Stimulated activated naive B cell treated with anti-CD40 and anti-IgM and Interleukin-4, amounts not matched to agents 10 μg/mL and 1 μg/mL and 100 μg/mL, for 72 hours (primary cell): ENCODE measurements at regions not wholly inside any gene's neighbourhood (a gene's known extent, or its start where the extent isn't known, plus 50 kb on each side); places are given as distances from the start of the nearest gene placed in this dataset.
"Not testable (repeated sequence)": the region's sequence is repeated elsewhere in the genome, so short reads cannot be mapped to it uniquely, and the experiment has no call there.

ENCODE experiments used
- ATAC-seq, 2 donors: fragments of 150-1000 bp; cut with Tn5 transposase; replicated peaks; 2 replicates each; pipeline ENCODE4 v1.10.0; 2021; ENCODE audit warnings: moderate library complexity in 1 of 2
- DNase-seq: peaks from one replicate; pipeline ENCODE4 v3.0.0; 2021
- H3K27ac Mint-ChIP-seq: one replicate; pipeline ENCODE4 v1.8.0; 2022; ENCODE audit warnings: mild to moderate bottlenecking, mixed read lengths
- H3K27me3 Mint-ChIP-seq, 2 donors: one replicate each; pipeline ENCODE4 v1.8.0; 2022; ENCODE audit warnings: mixed read lengths in 2 of 2
- H3K36me3 Mint-ChIP-seq, 2 donors: one replicate each; pipeline ENCODE4 v1.8.0; 2022; ENCODE audit warnings: mixed read lengths in 2 of 2, mild to moderate bottlenecking in 1 of 2
- H3K4me1 Mint-ChIP-seq, 2 donors: one replicate each; pipeline ENCODE4 v1.8.0; 2022; ENCODE audit warnings: mixed read lengths in 2 of 2, mild to moderate bottlenecking in 1 of 2
- H3K4me3 Mint-ChIP-seq, 2 donors: one replicate each; pipeline ENCODE4 v1.8.0; 2022; ENCODE audit warnings: mild to moderate bottlenecking in 2 of 2, mixed read lengths in 2 of 2, moderate library complexity in 1 of 2
- H3K9me3 Mint-ChIP-seq, 2 donors: one replicate each; pipeline ENCODE4 v1.8.0; 2022; ENCODE audit warnings: mixed read lengths in 2 of 2, mild to moderate bottlenecking in 1 of 2

GRCh38 chr2:89849731-89850130 is 1158.3 kb downstream of the RPIA start:
- Mint-ChIP-seq H3K4me1 (peaks cover 4 to 7% of the 10 kb centered on the region in 2 donors), H3K27me3 (peaks cover 20 to 30% of the 10 kb centered on the region in 2 donors), H3K4me3 (no peak overlapping the region), H3K36me3 (no peaks in the 10 kb centered on the region), H3K27ac (no peak overlapping the region), H3K9me3 (no peaks in the 10 kb centered on the region)
- ATAC-seq (no peak), DNase-seq (no peak)

DNA sequence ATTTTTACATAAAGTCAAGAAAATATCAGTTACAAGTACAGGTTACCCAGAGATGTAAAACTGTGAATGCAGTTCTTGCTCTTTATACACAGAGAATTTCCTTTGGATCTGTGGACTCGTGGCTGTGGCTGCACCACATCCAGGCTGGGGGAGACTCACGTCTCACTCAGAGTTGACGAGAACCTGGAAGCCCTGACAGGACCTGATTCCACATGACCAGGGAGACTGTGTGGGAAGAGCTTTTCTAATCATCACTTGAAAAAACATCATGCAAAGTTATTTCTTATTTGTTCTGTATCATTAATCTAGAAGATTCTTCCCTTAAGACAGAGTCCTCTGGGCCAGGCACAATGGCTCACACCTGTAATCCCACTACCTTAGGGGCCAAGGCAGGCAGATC is 1159.0 kb downstream of the RPIA start:
- H3K36me3 Mint-ChIP-seq = no peaks in the 10 kb centered on the region
- no peak overlapping the region for H3K4me3 Mint-ChIP-seq
- ATAC-seq (no peak), DNase-seq (no peak)
- no peak overlapping the region for H3K27ac Mint-ChIP-seq
- no peaks in the 10 kb centered on the region for H3K9me3 Mint-ChIP-seq
- H3K27me3 Mint-ChIP-seq = peaks cover 20 to 30% of the 10 kb centered on the region in 2 donors
- peaks cover 4 to 7% of the 10 kb centered on the region in 2 donors for H3K4me1 Mint-ChIP-seq

DNA sequence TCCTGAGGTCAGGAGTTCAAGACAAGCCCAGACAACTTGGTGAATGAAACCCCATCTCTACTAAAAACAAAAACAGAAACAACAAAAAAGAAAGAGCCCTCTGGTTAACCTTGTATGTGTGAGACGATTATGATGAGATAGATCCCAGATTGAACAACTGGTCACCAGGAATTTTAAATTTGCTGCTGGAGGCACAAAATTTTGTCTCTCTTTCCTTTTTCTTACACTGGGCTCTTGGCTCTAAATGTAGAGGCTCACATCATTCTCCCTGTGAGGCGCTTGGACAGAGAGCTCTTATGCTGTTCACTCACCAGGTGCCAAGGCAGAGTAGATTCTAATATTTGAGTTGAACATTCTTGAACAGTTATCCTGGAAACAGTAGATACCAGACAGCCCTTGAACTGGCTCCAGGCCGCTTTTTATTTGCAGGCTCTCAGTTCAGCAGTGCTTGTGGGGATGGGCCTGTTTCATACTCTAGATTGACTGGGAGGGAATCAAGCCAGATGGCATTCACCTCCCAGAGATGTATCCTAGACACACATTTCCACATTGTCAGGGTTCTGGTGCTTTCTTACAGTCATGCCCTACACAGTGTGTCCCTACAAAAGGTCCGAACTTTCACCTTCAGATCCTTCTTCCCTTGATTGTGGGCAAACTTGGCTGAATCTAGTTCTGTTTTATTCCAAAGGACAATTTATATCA is 1159.6 kb downstream of the RPIA start:
- Mint-ChIP-seq H3K27ac (no peak overlapping the region), H3K27me3 (peaks cover 20 to 30% of the 10 kb centered on the region in 2 donors), H3K36me3 (no peaks in the 10 kb centered on the region), H3K9me3 (no peaks in the 10 kb centered on the region), H3K4me3 (no peak overlapping the region), H3K4me1 (peaks cover 5 to 7% of the 10 kb centered on the region in 2 donors)
- DNase-seq = no peak
- peak in 1 of 2 donors; percentile 23 for ATAC-seq

DNA sequence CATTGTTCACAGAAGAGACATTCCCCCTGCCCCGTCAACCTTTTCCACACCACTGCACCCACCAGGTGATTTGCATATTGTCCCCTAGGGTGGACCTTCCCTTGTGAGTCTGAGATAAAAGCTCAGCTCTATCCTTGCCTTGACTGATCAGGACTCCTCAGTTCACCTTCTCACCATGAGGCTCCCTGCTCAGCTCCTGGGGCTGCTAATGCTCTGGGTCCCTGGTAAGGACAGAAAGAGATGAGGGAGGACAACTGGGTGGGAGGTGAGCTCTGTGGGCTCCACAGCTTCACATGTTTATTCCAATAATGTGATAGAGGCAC is 1160.1 kb downstream of the RPIA start:
- H3K4me3 Mint-ChIP-seq = no peak overlapping the region
- H3K27me3 Mint-ChIP-seq = peaks cover 20 to 30% of the 10 kb centered on the region in 2 donors
- DNase-seq = no peak
- H3K27ac Mint-ChIP-seq = no peak overlapping the region
- H3K36me3 Mint-ChIP-seq = no peaks in the 10 kb centered on the region
- H3K4me1 Mint-ChIP-seq = peaks cover 5 to 7% of the 10 kb centered on the region in 2 donors
- H3K9me3 Mint-ChIP-seq = no peaks in the 10 kb centered on the region
- peak in 1 of 2 donors; percentile 22 for ATAC-seq

DNA sequence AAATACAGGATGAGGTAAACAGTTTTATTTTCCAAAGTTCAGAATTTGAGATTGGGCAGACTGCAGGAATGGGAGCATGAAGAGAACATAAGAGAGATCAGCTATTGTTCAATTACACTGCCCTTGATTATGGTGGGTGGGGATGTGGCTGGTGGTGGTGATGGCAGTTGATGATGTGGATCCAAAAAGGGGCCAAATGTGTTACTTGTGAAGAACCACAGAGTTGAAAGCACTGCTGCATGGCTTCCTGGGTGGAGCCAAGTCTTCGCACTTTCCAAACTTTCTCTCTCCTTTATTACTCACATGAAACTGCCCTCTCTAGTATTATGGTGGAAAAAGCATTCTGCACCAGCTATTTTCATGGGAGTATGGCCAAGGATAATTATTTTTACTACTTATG is 1162.0 kb downstream of the RPIA start:
- H3K4me1 Mint-ChIP-seq, H3K36me3 Mint-ChIP-seq, DNase-seq, H3K27ac Mint-ChIP-seq, ATAC-seq, H3K4me3 Mint-ChIP-seq, H3K9me3 Mint-ChIP-seq: not testable (repeated sequence)
- peaks cover 20 to 30% of the 10 kb centered on the region in 2 donors for H3K27me3 Mint-ChIP-seq

- H3K27me3 Mint-ChIP-seq = peaks cover 2 to 10% of the 10 kb centered on the region in 2 donors
- not testable (repeated sequence) for H3K4me3 Mint-ChIP-seq, DNase-seq, H3K36me3 Mint-ChIP-seq, H3K27ac Mint-ChIP-seq, H3K9me3 Mint-ChIP-seq, H3K4me1 Mint-ChIP-seq
- ATAC-seq = peak in 1 of 2 donors; percentile 33
Observed at GRCh38 chr2:89855752-89856151, 1164.3 kb downstream of the RPIA start.

DNA sequence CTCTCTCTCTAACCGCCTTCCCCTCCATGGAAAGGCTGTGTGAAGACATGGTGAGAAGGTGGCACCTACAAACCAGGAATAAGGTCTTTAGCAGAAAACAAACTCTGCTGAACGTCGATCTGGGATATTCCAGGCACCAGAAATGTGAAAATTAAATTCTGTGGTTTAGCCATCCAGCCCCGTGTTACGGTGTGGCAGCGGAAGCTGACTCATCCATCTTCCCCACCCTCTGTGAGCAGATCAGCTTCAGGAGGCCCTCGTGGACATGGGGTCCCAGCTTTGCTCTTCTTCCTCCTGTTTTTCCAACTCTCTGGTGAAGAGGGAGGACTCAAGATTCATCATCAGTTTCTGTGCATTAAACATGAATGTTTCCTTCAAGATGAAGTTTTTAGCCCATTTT is 1164.8 kb downstream of the RPIA start:
- H3K4me1 Mint-ChIP-seq, H3K4me3 Mint-ChIP-seq, DNase-seq, H3K9me3 Mint-ChIP-seq, H3K36me3 Mint-ChIP-seq, H3K27me3 Mint-ChIP-seq, H3K27ac Mint-ChIP-seq: not testable (repeated sequence)
- peak; percentile 38 to 39 for ATAC-seq

GRCh38 chr2:89862164-89862563 is 1170.7 kb downstream of the RPIA start:
- ATAC-seq = peak in 1 of 2 donors; percentile 23
- not testable (repeated sequence) for DNase-seq

DNA sequence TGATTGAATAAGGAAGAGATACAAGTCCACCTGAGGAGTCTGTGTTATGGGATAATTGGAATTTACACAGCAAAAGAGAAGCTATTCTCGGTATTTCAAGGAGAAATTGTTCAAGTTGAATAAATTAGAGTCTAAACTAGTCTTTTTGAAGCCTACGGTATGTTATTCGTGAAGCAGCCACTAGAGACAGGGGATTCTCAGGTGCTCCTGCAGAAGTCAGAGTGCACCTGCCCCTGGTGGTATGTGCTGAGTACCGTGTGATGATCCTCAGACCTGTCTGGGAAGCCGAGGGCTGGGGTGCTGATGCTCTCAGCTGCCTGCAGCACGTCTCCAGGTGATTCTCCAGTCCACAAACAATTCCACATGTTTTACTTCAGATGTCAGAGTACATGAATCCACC is 1171.7 kb downstream of the RPIA start:
- ATAC-seq = peak; percentile 41 to 59
- H3K4me1 Mint-ChIP-seq, H3K4me3 Mint-ChIP-seq, H3K27ac Mint-ChIP-seq, H3K27me3 Mint-ChIP-seq, DNase-seq, H3K36me3 Mint-ChIP-seq, H3K9me3 Mint-ChIP-seq: not testable (repeated sequence)

More at GRCh38 chr2:89862164-89862563, 1170.7 kb downstream of the RPIA start:
- not testable (repeated sequence) for H3K9me3 Mint-ChIP-seq, H3K27me3 Mint-ChIP-seq, H3K4me3 Mint-ChIP-seq, H3K36me3 Mint-ChIP-seq, H3K4me1 Mint-ChIP-seq, H3K27ac Mint-ChIP-seq

DNA sequence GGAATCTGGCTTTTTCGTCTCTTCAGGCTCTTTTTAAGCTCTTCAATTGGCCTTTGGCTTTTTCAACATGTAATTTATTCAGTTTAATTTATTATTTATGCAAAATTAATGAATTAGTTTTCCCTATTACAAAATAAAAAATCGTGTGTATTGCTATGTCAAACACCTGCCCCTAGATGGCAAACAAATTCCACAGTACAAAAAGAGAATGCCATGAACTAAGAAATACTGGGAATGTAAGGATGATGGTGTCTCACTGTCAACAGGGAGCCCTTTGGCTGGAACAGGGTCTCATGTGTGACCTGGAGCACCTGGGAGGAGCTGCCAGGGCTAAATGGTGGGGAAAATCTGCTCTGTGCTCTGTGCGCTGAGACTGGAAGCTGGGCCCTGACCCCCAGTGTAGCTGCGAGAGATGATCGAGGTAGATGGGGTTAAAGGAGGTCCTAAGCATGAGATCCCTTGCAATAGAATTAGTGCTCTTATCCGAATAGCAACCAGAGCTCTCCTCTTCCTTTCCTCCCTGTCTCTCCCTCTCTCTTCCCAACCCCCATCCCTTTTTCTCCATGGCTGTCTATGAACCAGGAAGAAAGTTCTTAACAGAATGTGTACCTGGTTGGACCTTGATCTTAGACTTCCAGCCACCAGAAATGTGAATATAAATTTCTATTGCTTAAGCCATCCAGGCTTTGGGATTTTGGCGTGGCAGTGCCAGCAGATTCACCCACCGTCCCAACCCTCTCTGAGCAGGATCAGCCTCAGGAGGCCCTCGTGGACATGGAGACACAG is 1183.5 kb downstream of the RPIA start:
- DNase-seq = not testable (repeated sequence)

DNA sequence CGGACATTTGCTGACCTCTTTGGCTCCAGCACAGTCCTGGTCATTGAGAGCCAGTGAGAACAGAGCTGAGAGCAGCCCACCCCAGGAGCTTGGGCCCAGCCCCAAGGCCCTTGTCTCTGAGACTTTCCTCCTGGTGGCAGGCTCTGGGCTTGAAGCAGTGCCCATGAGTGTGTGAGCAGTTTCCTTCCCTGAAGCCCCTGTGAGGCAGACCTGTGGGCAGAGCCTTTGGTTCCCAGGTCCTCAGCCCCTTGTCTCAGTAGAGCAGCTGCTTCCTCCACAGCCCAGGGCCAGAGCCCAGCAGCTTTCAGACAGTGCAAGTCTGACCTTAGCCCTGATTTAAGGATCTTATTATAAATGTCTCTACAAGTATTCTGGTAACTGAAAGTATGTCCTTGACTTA is 1185.0 kb downstream of the RPIA start:
- H3K4me1 Mint-ChIP-seq, H3K4me3 Mint-ChIP-seq, DNase-seq, H3K9me3 Mint-ChIP-seq, ATAC-seq, H3K27ac Mint-ChIP-seq, H3K36me3 Mint-ChIP-seq, H3K27me3 Mint-ChIP-seq: not testable (repeated sequence)

More for the DNA sequence above, 1183.5 kb downstream of the RPIA start:
- not testable (repeated sequence) for ATAC-seq, H3K4me1 Mint-ChIP-seq, H3K27ac Mint-ChIP-seq, H3K27me3 Mint-ChIP-seq, H3K36me3 Mint-ChIP-seq, H3K4me3 Mint-ChIP-seq, H3K9me3 Mint-ChIP-seq

GRCh38 chr2:89876878-89877277 is 1185.4 kb downstream of the RPIA start:
- H3K4me3 Mint-ChIP-seq, ATAC-seq, H3K4me1 Mint-ChIP-seq, H3K9me3 Mint-ChIP-seq, DNase-seq, H3K27me3 Mint-ChIP-seq, H3K36me3 Mint-ChIP-seq, H3K27ac Mint-ChIP-seq: not testable (repeated sequence)

DNA sequence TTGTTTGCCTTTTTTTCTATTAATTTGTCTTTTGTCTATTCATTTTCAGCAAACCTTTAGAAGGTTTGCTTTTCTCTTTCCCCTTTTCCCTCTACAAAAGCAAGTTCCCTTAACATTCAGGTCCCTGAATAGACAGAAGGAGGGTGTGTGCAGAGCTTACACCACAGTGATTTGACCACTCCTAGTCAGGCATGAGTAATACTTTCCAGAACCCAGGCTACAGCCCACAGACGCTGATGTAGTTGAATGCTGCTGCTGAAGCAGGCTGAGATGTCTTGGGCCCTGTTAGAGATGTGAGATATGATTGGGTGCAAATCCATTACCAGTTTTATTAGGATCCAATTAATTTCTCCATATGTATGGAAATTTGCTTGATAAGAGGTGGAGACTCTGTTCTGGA is 1191.4 kb downstream of the RPIA start:
- H3K9me3 Mint-ChIP-seq, H3K36me3 Mint-ChIP-seq, H3K4me1 Mint-ChIP-seq, H3K4me3 Mint-ChIP-seq, H3K27me3 Mint-ChIP-seq, H3K27ac Mint-ChIP-seq: not testable (repeated sequence)
- DNase-seq = peak; percentile 8
- ATAC-seq = peak; percentile 76 to 93

DNA sequence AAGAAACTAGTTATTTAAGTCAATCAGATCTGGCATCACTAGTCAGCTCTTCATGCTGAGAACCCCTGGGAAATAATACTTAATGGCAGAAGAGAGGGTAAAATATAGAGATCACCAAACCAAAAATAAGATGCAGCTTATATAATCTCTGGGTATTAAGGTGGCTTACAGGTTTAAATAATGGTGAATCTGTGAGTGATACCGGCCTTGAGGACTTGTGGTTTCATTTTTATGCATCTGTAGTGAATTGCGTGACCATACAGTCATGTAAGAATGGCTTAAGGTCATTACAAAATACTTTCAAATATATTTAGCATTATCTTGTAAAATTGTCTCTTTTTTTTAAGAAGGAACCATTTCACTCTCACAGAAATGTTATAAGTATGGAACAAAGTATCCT is 1192.2 kb downstream of the RPIA start:
- H3K9me3 Mint-ChIP-seq, DNase-seq, H3K36me3 Mint-ChIP-seq, ATAC-seq, H3K4me3 Mint-ChIP-seq, H3K27me3 Mint-ChIP-seq, H3K27ac Mint-ChIP-seq, H3K4me1 Mint-ChIP-seq: not testable (repeated sequence)

- peak in 1 of 2 donors; percentile 12 for ATAC-seq
- H3K36me3 Mint-ChIP-seq, H3K4me1 Mint-ChIP-seq, H3K27me3 Mint-ChIP-seq, H3K9me3 Mint-ChIP-seq, DNase-seq, H3K27ac Mint-ChIP-seq, H3K4me3 Mint-ChIP-seq: not testable (repeated sequence)
Observed at GRCh38 chr2:89885071-89885470, 1193.6 kb downstream of the RPIA start.
